ENCODE measurements at regions not wholly inside any gene's neighbourhood (a gene's known extent, or its start where the extent isn't known, plus 50 kb on each side); places are given as distances from the start of the nearest gene placed in this dataset.

GRCh38 chr20:22791877-22792525 is 207.6 kb upstream of the FOXA2 start:
- DNase-seq (ENCODE audit: low read depth), result no peak

GRCh38 chr20:22794200-22794599 is 209.8 kb upstream of the FOXA2 start:
- no peak for DNase-seq (ENCODE audit: low read depth)

GRCh38 chr20:22795433-22795832 is 211.1 kb upstream of the FOXA2 start:
- DNase-seq (ENCODE audit: low read depth), result no peak

GRCh38 chr20:22795871-22796270 is 211.5 kb upstream of the FOXA2 start:
- peak; percentile 76 for DNase-seq (ENCODE audit: low read depth)

DNA sequence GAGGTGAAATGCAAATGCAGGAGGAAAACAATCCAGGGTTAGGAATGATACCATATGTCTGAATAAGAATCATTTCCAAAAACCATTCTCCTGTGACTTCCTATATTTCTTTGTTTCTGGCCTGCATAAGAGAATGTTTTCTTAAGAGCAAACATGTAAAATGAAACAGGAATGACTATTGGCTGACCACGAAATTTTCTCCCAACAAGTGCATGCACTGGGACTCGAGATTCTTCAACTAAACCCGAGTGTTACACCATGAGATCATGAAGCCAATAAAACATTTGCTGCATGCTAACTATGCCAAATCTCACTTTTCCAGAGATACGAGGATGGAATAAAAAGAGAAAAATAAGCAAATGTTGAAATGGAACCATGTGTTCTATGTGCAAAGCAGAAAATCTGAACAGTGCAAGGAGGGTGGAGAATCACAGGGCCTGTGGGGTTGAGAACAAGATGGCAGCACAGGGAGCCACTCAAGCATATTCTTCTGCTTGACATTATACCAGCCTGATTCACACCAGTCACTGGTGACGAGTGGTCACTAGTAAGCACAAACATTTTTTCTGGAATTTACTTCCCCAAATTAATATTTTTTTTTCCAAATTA is 212.2 kb upstream of the FOXA2 start:
- peak; percentile 38 for DNase-seq (ENCODE audit: low read depth)

GRCh38 chr20:22797103-22797502 is 212.7 kb upstream of the FOXA2 start:
- no peak for DNase-seq (ENCODE audit: low read depth)

DNA sequence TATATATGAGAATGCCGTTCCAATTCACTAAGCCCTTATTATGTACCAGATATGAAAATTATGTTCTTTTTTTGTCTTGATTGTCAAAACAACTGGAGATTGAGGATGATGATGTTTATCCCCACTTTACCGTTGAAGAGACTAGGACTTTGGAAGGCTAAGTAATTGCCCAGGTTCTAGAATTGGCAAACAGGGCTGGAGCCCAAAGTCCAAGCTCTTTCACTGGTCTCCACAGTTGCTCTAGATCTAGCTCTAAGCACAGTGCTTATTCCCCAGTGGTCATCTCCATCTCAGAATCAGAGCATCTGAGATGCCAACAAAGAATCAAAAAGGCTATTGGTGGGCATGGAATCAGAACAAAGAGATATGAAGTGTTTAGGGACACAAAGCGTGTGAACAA is 215.3 kb upstream of the FOXA2 start:
- DNase-seq (ENCODE audit: low read depth), result no peak

GRCh38 chr20:22800129-22800528 is 215.8 kb upstream of the FOXA2 start:
- DNase-seq (ENCODE audit: low read depth), result no peak

DNA sequence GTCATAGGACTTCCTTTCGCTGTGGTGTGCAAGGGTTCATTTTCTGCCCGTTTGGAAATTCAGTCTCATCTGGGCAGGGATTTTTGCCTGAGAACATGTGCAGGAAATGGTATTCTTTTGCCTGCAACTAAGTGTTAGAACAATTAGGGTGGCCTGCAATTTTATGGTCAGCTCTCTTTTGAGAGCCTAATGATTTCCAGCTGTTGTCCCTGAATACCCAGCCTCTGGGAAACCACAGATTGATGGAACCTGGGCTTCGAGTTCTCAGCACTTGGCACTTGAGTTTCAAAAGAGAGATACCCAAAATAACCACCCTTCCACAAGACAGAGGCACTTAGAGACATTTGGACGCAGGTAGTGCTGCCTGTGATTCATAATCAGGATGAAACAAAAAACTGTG is 217.2 kb upstream of the FOXA2 start:
- DNase-seq (ENCODE audit: low read depth), result no peak

GRCh38 chr20:22802296-22802695 is 217.9 kb upstream of the FOXA2 start:
- no peak for DNase-seq (ENCODE audit: low read depth)

- peak; percentile 27 for DNase-seq (ENCODE audit: low read depth)
These were observed 220.8 kb upstream of the FOXA2 start for GRCh38 chr20:22805219-22805618.

DNA sequence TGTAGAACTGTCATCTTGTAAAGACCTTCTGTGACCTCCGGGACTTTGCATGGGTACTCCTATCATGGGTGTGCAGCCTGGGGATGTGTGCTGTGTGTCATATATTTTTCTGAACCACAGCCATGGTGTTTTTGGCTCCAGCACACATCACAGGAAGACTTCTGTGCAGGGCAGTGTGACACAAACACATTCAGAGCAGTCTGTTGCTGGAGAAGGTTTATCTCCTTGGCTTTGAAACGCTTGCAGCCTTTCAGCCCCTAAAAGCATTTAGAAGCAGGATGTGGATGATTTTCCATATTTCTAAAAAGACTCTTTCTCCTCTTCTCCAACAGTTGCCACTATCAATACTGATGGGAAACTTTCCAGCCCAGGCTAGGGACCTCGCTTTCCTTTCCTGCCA is 221.6 kb upstream of the FOXA2 start:
- no peak for DNase-seq (ENCODE audit: low read depth)

DNA sequence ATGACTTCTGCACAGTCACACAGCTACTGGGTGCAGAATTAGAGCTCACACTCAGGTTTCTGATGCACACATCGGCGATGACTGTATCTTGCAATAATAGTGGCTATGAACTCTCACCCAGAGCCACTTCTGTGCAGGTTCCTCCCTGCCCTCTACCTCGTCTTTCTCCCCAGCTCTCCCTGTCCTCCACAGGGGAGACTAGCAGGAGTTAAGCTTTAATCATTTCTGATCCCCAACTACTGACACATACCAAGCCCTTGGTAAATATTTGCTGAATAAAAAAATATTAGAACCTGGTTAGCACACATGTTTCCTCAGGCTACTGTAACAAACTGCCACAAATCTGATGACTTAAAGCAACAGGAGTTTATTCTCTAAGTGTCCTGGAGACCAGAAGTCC is 222.7 kb upstream of the FOXA2 start:
- no peak for DNase-seq (ENCODE audit: low read depth)

- DNase-seq (ENCODE audit: low read depth), result no peak
These were observed 223.4 kb upstream of the FOXA2 start for GRCh38 chr20:22807646-22808244.

DNA sequence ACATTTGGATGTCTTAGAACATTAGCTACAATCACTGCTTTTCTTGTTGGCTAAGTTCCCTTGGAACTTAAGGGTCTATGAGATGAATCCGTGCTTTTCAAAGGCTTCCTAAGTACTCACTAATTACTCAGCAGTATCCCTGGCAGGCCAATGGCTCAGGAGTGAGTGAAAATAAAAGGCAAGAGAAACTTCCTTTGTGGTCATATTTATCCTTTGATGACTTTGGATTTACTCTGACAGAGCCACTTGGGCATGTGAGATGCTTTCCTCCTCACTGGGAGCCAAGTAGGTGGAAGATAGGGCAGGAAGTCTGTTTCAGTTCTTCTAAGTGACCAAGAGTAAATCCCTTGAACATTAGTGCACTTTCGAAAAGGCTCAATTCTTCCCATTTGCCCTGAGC is 224.3 kb upstream of the FOXA2 start:
- DNase-seq (ENCODE audit: low read depth), result no peak

GRCh38 chr20:22810030-22810429 is 225.1 kb upstream of the SSTR4 start:
- DNase-seq (ENCODE audit: low read depth), result no peak

DNA sequence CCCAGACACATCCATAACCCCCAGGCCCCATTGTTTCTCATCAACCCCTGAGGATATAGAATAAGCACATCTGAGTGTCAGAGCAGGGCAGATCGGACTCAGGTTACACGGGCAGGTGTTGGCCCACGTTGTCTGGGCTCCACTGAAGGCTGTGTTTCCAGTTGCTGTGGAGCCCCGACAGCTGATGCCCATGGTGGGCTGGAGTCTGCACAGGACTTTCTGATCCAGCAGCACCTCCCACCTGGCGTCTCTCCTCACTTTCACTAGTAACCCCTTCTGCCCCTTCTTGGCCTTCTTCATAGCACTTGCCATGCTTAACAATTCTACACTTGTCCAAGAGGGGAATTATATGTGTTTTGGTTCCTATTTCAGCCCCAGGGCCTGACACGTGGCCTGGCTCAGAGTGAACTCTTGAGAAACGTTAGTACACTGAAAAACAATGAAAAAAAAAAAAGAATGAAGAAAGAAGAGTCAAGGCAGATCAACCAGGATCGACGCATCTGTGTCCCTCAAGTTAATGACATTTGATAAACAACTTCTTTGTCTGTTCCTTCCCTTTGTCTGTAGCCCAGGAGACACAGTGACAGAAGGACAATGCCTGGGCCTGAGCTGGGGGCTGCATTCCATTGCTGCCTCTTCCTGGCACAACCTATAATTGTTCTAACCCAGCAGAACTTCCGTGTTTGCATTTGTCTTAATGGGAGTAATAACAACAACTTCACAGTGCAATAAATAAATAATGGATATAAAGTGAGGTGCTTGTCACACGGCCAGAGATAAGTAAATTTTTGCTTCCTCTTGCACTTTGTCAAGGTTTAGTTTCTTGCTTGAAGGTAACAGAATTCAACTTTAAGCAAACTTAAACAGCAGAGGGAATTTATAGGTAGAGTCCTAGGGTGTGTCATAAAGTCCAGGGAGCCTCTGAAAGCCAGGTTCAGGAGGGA is 224.2 kb upstream of the SSTR4 start:
- DNase-seq (ENCODE audit: low read depth), result no peak

GRCh38 chr20:22814471-22815205 is 220.5 kb upstream of the SSTR4 start:
- DNase-seq (ENCODE audit: low read depth), result no peak

GRCh38 chr20:22815206-22815551 is 219.9 kb upstream of the SSTR4 start:
- DNase-seq (ENCODE audit: low read depth), result no peak

GRCh38 chr20:22815603-22816315 is 219.4 kb upstream of the SSTR4 start:
- DNase-seq (ENCODE audit: low read depth), result no peak

GRCh38 chr20:22818636-22819035 is 216.5 kb upstream of the SSTR4 start:
- DNase-seq (ENCODE audit: low read depth), result no peak
